ENCODE measurements at regions not wholly inside any gene's neighbourhood (a gene's known extent, or its start where the extent isn't known, plus 50 kb on each side); places are given as distances from the start of the nearest gene placed in this dataset.

GRCh38 chr5:9847631-9848030 lies 217.5 kb upstream of the TAS2R1 start:
- Histone ChIP-seq H3K36me3 (ENCODE audit: control insufficient read depth in 4 of 4, insufficient read depth in 4 of 4, low read length in 4 of 4) (no peaks in the 10 kb centered on the region), H3K4me3 (no peak overlapping the region), H3K4me1 (ENCODE audit: control insufficient read depth in 5 of 5, insufficient read depth in 5 of 5, low read length in 5 of 5) (no peaks in the 10 kb centered on the region), H3K9me3 (ENCODE audit: control insufficient read depth in 4 of 4, insufficient read depth in 3 of 4, low read length in 3 of 4) (peaks cover 0 to 2% (median 0%) of the 10 kb centered on the region in 4 donors), H3K27ac (ENCODE audit: low read depth in 1 of 2, low read length in 1 of 2) (no peak overlapping the region), H3K27me3 (ENCODE audit: control insufficient read depth in 3 of 3, insufficient read depth in 3 of 3, low read length in 2 of 3) (no peaks in the 10 kb centered on the region), H3K9ac (ENCODE audit: insufficient read depth in 1 of 2, low read length in 2 of 2) (no peak overlapping the region)
- WGBS, 2 donors: 73 to 80% methylated on average over 6 of the region's 6 CpGs
- no peak for TF ChIP-seq CTCF (IDR thresholded peaks at IDR 0.05; ENCODE audit: control extremely low read depth, extremely low read depth)
- DNase-seq (no peak), ATAC-seq (ENCODE audit: insufficient read depth, low FRiP score) (no peak)

GRCh38 chr5:9845185-9845584 lies 215.0 kb upstream of the TAS2R1 start:
- no peak overlapping the region for H3K4me3 ChIP-seq
- WGBS, 2 donors: 32 to 87% methylated on average over 2 of the region's 2 CpGs
- H3K27me3 ChIP-seq (ENCODE audit: control insufficient read depth in 3 of 3, insufficient read depth in 3 of 3, low read length in 2 of 3): no peaks in the 10 kb centered on the region
- no peak overlapping the region for H3K9ac ChIP-seq (ENCODE audit: insufficient read depth in 1 of 2, low read length in 2 of 2)
- H3K27ac ChIP-seq (ENCODE audit: low read depth in 1 of 2, low read length in 1 of 2): no peak overlapping the region
- no peak for DNase-seq
- H3K9me3 ChIP-seq (ENCODE audit: control insufficient read depth in 4 of 4, insufficient read depth in 3 of 4, low read length in 3 of 4): peaks cover 0 to 5% (median 1%) of the 10 kb centered on the region in 4 donors
- H3K4me1 ChIP-seq (ENCODE audit: control insufficient read depth in 5 of 5, insufficient read depth in 5 of 5, low read length in 5 of 5): no peaks in the 10 kb centered on the region
- no peak for ATAC-seq (ENCODE audit: insufficient read depth, low FRiP score)
- no peak for TF ChIP-seq CTCF (IDR thresholded peaks at IDR 0.05; ENCODE audit: control extremely low read depth, extremely low read depth)
- no peaks in the 10 kb centered on the region for H3K36me3 ChIP-seq (ENCODE audit: control insufficient read depth in 4 of 4, insufficient read depth in 4 of 4, low read length in 4 of 4)

- no peak for TF ChIP-seq CTCF (IDR thresholded peaks at IDR 0.05; ENCODE audit: control extremely low read depth, extremely low read depth)
- no peaks in the 10 kb centered on the region for H3K27me3 ChIP-seq (ENCODE audit: control insufficient read depth in 3 of 3, insufficient read depth in 3 of 3, low read length in 2 of 3)
- H3K9me3 ChIP-seq (ENCODE audit: control insufficient read depth in 4 of 4, insufficient read depth in 3 of 4, low read length in 3 of 4): peaks cover 0 to 5% (median 0%) of the 10 kb centered on the region in 4 donors
- H3K4me1 ChIP-seq (ENCODE audit: control insufficient read depth in 5 of 5, insufficient read depth in 5 of 5, low read length in 5 of 5): no peaks in the 10 kb centered on the region
- no peak overlapping the region for H3K4me3 ChIP-seq
- DNase-seq (no peak), ATAC-seq (ENCODE audit: insufficient read depth, low FRiP score) (no peak)
- no peaks in the 10 kb centered on the region for H3K36me3 ChIP-seq (ENCODE audit: control insufficient read depth in 4 of 4, insufficient read depth in 4 of 4, low read length in 4 of 4)
- 66 to 73% methylated on average over 2 of the region's 2 CpGs for WGBS, 2 donors
- no peak overlapping the region for H3K9ac ChIP-seq (ENCODE audit: insufficient read depth in 1 of 2, low read length in 2 of 2)
- no peak overlapping the region for H3K27ac ChIP-seq (ENCODE audit: low read depth in 1 of 2, low read length in 1 of 2)
Measured at GRCh38 chr5:9841516-9842170, 211.5 kb upstream of the TAS2R1 start.

GRCh38 chr5:9838916-9839315 lies 208.8 kb upstream of the TAS2R1 start:
- Histone ChIP-seq H3K36me3 (ENCODE audit: control insufficient read depth in 4 of 4, insufficient read depth in 4 of 4, low read length in 4 of 4) (no peaks in the 10 kb centered on the region), H3K27me3 (ENCODE audit: control insufficient read depth in 3 of 3, insufficient read depth in 3 of 3, low read length in 2 of 3) (no peaks in the 10 kb centered on the region), H3K27ac (ENCODE audit: low read depth in 1 of 2, low read length in 1 of 2) (no peak overlapping the region), H3K9ac (ENCODE audit: insufficient read depth in 1 of 2, low read length in 2 of 2) (no peak overlapping the region), H3K4me1 (ENCODE audit: control insufficient read depth in 5 of 5, insufficient read depth in 5 of 5, low read length in 5 of 5) (no peaks in the 10 kb centered on the region), H3K4me3 (no peak overlapping the region), H3K9me3 (ENCODE audit: control insufficient read depth in 4 of 4, insufficient read depth in 3 of 4, low read length in 3 of 4) (peaks cover 0 to 5% (median 0%) of the 10 kb centered on the region in 4 donors)
- no peak for TF ChIP-seq CTCF (IDR thresholded peaks at IDR 0.05; ENCODE audit: control extremely low read depth, extremely low read depth)
- no peak for ATAC-seq (ENCODE audit: insufficient read depth, low FRiP score)
- DNase-seq: no peak
- WGBS, 2 donors: 58 to 74% methylated on average over 7 of the region's 7 CpGs
